ENCODE measurements at regions not wholly inside any gene's neighbourhood (a gene's known extent, or its start where the extent isn't known, plus 50 kb on each side); places are given as distances from the start of the nearest gene placed in this dataset.
A peak's percentile ranks its signal among the peaks of the same experiment; 100 is the strongest.

GRCh38 chr4:20520901-20521300 is 179.4 kb upstream of the PACRGL start:
- DNase-seq (ENCODE audit: low spot score), result no peak

- DNase-seq (ENCODE audit: low spot score), result no peak
Observed at GRCh38 chr4:20528508-20528907, 171.8 kb upstream of the PACRGL start.

GRCh38 chr4:20529691-20530090 is 170.6 kb upstream of the PACRGL start:
- DNase-seq (ENCODE audit: low spot score), result no peak

- no peak for DNase-seq (ENCODE audit: low spot score)
Observed at GRCh38 chr4:20532116-20532790, 168.0 kb upstream of the PACRGL start.

GRCh38 chr4:20532871-20533870 is 167.1 kb upstream of the PACRGL start:
- no peak for DNase-seq (ENCODE audit: low spot score)

GRCh38 chr4:20538905-20539304 is 161.4 kb upstream of the PACRGL start:
- DNase-seq (ENCODE audit: low spot score), result no peak

GRCh38 chr4:20543131-20543530 is 157.1 kb upstream of the PACRGL start:
- DNase-seq (ENCODE audit: low spot score), result no peak

GRCh38 chr4:20544645-20545044 is 155.6 kb upstream of the PACRGL start:
- peak; percentile 6 for DNase-seq (ENCODE audit: low spot score)

GRCh38 chr4:20552004-20552403 is 148.3 kb upstream of the PACRGL start:
- no peak for DNase-seq (ENCODE audit: low spot score)

- DNase-seq (ENCODE audit: low spot score), result no peak
Observed at GRCh38 chr4:20554134-20554533, 146.1 kb upstream of the PACRGL start.

- DNase-seq (ENCODE audit: low spot score), result peak; percentile 33
Observed at GRCh38 chr4:20565075-20565721, 135.1 kb upstream of the PACRGL start.

- DNase-seq (ENCODE audit: low spot score), result no peak
Observed at GRCh38 chr4:20570981-20571715, 129.1 kb upstream of the PACRGL start.

GRCh38 chr4:20572976-20573375 is 127.3 kb upstream of the PACRGL start:
- no peak for DNase-seq (ENCODE audit: low spot score)

GRCh38 chr4:20574986-20575385 is 125.3 kb upstream of the PACRGL start:
- DNase-seq (ENCODE audit: low spot score), result no peak

GRCh38 chr4:20575486-20575885 is 124.8 kb upstream of the PACRGL start:
- DNase-seq (ENCODE audit: low spot score), result no peak

GRCh38 chr4:20576861-20577260 is 123.4 kb upstream of the PACRGL start:
- no peak for DNase-seq (ENCODE audit: low spot score)

GRCh38 chr4:20577702-20578101 is 122.6 kb upstream of the PACRGL start:
- no peak for DNase-seq (ENCODE audit: low spot score)

GRCh38 chr4:20580907-20581306 is 119.4 kb upstream of the PACRGL start:
- DNase-seq (ENCODE audit: low spot score), result no peak

- DNase-seq (ENCODE audit: low spot score), result no peak
Observed at GRCh38 chr4:20589436-20589835, 110.8 kb upstream of the PACRGL start.

GRCh38 chr4:20590849-20591248 is 109.4 kb upstream of the PACRGL start:
- no peak for DNase-seq (ENCODE audit: low spot score)

GRCh38 chr4:20591571-20591970 is 108.7 kb upstream of the PACRGL start:
- DNase-seq (ENCODE audit: low spot score), result no peak

GRCh38 chr4:20592013-20592412 is 108.2 kb upstream of the PACRGL start:
- DNase-seq (ENCODE audit: low spot score), result no peak
